Endometrium (tissue), 2 donors: ENCODE measurements at regions not wholly inside any gene's neighbourhood (a gene's known extent, or its start where the extent isn't known, plus 50 kb on each side); places are given as distances from the start of the nearest gene placed in this dataset.
"Not testable (repeated sequence)": the region's sequence is repeated elsewhere in the genome, so short reads cannot be mapped to it uniquely, and the experiment has no call there.

ENCODE experiments used
- FAIRE-seq: peaks from 2 replicates; lab custom pipeline; 2012; peaks lifted over from hg19 to GRCh38; lab: Jason Lieb, UNC
- donor health status: control.
- donor health status: control.

DNA sequence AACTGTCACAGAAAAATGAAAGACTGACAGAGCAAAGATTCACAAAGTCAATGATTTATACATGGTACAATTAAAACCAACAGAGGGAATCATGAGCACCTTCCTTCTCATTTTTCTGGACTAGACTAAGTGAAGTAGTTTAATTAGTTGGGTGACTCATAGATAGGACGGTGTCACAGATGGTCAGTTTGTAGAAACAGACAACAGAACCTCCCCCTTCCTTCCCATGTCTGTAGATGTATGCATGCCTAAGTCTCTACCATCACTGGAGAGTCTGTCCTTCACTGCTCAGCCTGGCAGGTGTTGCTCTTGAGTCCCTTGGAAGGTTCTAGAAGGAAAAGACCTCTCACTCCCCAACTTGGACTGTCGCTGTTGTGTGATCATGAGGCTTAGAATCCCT lies 75.4 kb upstream of the EEF1E1 start:
- no peak for FAIRE-seq

DNA sequence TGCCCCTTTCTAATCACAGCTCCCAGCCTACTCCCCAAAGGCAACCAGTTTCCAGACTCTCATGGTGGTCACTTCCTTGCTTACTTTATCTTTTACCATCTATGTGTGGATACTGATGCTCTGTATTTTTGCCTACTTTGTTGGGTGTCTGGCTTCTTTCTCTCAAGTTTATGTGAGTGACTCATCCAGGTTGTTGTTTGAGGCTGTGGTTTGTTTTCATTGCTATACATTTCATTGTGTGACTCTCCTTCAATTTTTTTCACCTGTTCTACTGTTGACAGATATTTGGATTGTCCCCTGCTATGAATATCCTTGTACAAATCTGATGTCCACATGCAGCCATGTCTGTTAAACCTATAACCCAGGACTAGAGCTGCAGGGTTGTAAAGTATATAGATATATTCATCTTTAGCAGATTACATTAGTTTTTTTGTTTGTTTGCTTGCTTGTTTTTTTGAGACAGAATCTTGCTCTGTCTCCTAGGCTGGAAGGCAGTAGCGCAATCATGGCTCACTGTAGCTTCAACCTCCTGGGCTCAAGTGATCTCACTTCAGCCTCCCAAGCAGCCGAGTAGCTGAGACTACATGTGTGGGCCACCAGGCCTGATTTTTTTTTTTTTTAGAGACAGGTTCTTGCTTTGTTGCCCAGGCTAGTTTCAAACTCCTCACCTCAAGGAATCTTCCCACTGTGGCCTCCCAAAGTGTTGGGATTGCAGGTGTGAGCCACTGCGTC lies 72.9 kb upstream of the EEF1E1 start:
- no peak for FAIRE-seq

DNA sequence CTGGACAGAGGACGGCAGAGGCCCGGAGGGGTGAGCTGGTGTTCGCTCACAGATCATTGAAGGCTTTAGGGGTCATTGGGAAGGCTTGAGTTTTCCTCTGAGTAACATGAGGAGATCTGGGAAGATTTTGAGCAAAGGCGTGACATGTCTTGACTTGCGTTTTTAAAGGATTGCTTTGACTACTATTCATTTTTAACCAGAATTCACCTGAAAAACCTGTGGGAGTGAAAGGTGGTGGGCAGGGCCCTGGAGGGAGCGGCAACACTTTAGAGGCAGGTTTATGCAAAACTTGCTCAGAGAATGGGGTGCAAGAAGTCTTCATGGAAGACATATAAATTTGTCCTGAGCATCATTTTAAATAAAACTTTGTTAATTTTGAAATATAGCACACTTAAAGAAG lies 72.2 kb upstream of the EEF1E1 start:
- no peak for FAIRE-seq

DNA sequence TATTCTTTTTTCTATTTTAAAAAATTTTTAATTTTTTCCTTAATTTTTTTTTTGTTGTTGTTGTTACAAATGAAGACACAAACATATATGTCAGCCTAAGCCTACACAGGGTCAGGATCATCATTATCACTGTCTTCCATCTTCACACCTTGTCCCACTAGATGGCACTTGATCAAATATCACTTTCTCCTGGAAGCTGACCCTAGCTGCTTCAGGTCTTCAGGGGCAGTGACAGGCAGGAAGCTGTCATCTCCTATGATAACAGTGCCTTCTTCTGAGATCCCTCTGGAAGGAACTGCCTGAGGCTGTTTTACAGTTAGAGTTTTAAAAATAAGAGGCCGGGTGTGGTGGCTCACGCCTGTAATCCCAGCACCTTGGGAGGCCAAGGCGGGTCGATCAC lies 70.2 kb upstream of the EEF1E1 start:
- FAIRE-seq, result no peak

DNA sequence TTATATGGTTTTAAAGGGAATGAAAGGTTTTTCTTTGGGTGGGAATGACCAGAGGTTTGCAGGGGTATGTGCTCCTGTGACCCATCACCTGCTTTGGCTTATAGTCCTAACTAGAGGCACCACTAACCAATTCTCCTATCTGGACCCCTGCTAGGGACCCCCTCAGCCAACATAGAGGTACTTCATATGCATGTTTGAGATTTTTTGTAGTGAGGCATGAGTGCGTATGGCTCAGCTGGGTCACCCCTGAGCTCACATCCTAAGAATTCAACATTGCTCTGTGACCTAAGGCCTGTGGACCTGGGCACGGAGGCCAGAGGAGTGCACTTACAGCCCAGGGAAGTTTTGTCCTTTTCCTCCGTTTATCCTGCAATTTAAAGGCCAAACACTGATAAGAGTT lies 68.4 kb upstream of the EEF1E1 start:
- FAIRE-seq, result no peak

- FAIRE-seq, result no peak
These were observed 67.9 kb upstream of the EEF1E1 start for GRCh38 chr6:8170245-8170644.

DNA sequence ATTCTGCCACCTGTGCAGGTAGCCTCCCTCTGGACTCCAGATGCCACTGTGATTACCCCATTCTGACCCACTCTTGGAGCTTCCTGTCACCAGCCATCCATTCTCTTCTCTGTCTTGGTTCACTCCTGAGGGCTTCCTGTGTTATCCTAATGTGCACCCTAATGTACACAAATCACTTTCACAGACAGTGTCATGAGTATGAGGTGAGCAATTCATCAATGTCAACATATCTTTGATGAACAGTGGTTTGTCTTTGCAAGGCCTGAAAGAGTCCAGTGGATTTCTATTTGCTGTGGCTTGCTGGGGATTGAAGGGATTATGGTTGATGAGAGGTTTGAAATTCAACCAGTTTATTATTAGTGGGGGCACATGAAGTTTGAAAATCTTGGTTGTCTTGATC lies 63.8 kb upstream of the EEF1E1 start:
- no peak for FAIRE-seq

DNA sequence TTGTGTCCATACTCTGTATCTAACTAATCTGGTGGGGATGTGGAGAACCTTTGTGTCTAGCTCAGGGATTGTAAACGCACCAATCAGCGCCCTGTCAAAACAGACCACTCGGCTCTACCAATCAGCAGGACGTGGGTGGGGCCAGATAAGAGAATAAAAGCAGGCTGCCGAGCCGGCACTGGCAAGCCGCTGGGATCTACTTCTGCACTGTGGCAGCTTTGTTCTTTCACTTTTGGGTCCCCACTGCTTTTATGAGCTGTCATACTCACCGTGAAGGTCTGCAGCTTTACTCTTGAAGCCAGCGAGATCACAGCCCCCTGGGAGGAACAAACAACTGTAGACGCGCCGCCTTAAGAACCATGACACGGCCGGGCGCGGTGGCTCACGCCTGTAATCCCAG lies 62.7 kb upstream of the EEF1E1 start:
- FAIRE-seq, result not testable (repeated sequence)

DNA sequence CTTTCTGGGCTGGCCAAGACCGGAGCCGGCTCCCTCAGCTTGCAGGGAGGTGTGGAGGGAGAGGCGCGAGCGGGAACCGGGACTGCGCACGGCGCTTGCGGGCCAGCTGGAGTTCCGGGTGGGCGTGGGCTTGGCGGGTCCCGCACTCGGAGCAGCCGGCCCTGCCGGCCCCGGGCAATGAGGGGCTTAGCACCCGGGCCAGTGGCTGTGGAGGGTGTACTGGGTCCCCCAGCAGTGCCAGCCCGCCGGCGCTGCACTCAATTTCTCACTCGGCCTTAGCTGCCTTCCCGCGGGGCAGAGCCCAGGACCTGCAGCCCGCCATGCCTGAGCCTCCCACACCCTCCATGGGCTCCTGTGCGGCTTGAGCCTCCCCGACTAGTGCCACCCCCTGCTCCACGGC lies 61.9 kb upstream of the EEF1E1 start:
- not testable (repeated sequence) for FAIRE-seq

- FAIRE-seq, result no peak
These were observed 57.6 kb upstream of the EEF1E1 start for GRCh38 chr6:8159966-8160365.

- FAIRE-seq, result no peak
These were observed 55.5 kb upstream of the EEF1E1 start for GRCh38 chr6:8157839-8158238.

GRCh38 chr6:8155259-8156012 lies 53.1 kb upstream of the EEF1E1 start:
- FAIRE-seq, result no peak
